GM23338 (cell line): ENCODE measurements at regions not wholly inside any gene's neighbourhood (a gene's known extent, or its start where the extent isn't known, plus 50 kb on each side); places are given as distances from the start of the nearest gene placed in this dataset.

ENCODE experiments used
- ATAC-seq: fragments of 200-7000 bp; cut with Tn5 transposase; 3 replicates; pipeline ENCODE4 v1.9.1; 2020
- DNase-seq: peaks from one replicate; pipeline ENCODE4 v3.0.0-alpha.2; 2015; ENCODE audit warnings: low spot score
- H2AFZ ChIP-seq: fragments of 200-600 bp; sonication (generic); 2 replicates; pipeline ENCODE4 v1.8.0; 2016; ENCODE audit warnings: antibody characterized with exemption, mild to moderate bottlenecking, moderate library complexity
- H3F3A ChIP-seq: fragments of 200-600 bp; sonication (generic); replicated peaks from 2 replicates; pipeline ENCODE4 v1.8.0; 2017; ENCODE audit warnings: antibody characterized with exemption, mixed run types, low read depth
- H3K27ac ChIP-seq: fragments of 200-600 bp; sonication (generic); 2 replicates; pipeline ENCODE4 v1.6.1; 2016; ENCODE audit warnings: low read depth
- H3K27me3 ChIP-seq: fragments of 200-600 bp; sonication (generic); 2 replicates; pipeline ENCODE4 v1.8.0; 2016; ENCODE audit warnings: mild to moderate bottlenecking, mixed run types, moderate library complexity; ENCODE audit not compliant: insufficient read depth
- H3K36me3 ChIP-seq: fragments of 200-600 bp; sonication (generic); 2 replicates; pipeline ENCODE4 v1.8.0; 2016; ENCODE audit warnings: mild to moderate bottlenecking; ENCODE audit not compliant: insufficient read depth
- H3K4me1 ChIP-seq: fragments of 200-600 bp; sonication (generic); 2 replicates; pipeline ENCODE4 v1.8.0; 2016; ENCODE audit warnings: mild to moderate bottlenecking, moderate library complexity; ENCODE audit not compliant: insufficient read depth
- H3K4me2 ChIP-seq: fragments of 200-600 bp; sonication (generic); 2 replicates; pipeline ENCODE4 v1.7.1; 2017; ENCODE audit warnings: mixed run types
- H3K4me3 ChIP-seq: fragments of 200-600 bp; sonication (generic); 2 replicates; pipeline ENCODE4 v1.6.1; 2016; ENCODE audit warnings: mixed run types
- H3K79me2 ChIP-seq: fragments of 200-600 bp; sonication (generic); replicated peaks from 2 replicates; pipeline ENCODE4 v1.8.0; 2017; ENCODE audit warnings: mild to moderate bottlenecking; ENCODE audit not compliant: insufficient read depth
- H3K9me2 ChIP-seq: fragments of 200-600 bp; sonication (generic); 2 replicates; pipeline ENCODE4 v1.8.0; 2017; ENCODE audit not compliant: insufficient read depth
- H4K20me1 ChIP-seq: fragments of 200-600 bp; sonication (generic); replicated peaks from 2 replicates; pipeline ENCODE4 v1.8.0; 2017; ENCODE audit warnings: mild to moderate bottlenecking; ENCODE audit not compliant: insufficient read depth
- H3K27ac Mint-ChIP-seq: 2 replicates; pipeline ENCODE4 v1.8.0; 2020; ENCODE audit warnings: inconsistent platforms, mild to moderate bottlenecking, moderate library complexity, mixed read lengths
- H3K27me3 Mint-ChIP-seq: 3 replicates; pipeline ENCODE4 v1.8.0; 2022; ENCODE audit warnings: low read depth, mild to moderate bottlenecking, moderate library complexity, mixed read lengths, inconsistent platforms; ENCODE audit not compliant: insufficient read depth, poor library complexity
- H3K36me3 Mint-ChIP-seq: 3 replicates; pipeline ENCODE4 v1.8.0; 2021; ENCODE audit warnings: low read depth, mild to moderate bottlenecking, inconsistent platforms, moderate library complexity, mixed read lengths
- H3K4me1 Mint-ChIP-seq: 3 replicates; pipeline ENCODE4 v1.8.0; 2020; ENCODE audit warnings: mild to moderate bottlenecking, inconsistent platforms, mixed read lengths
- H3K4me3 Mint-ChIP-seq: 3 replicates; pipeline ENCODE4 v1.8.0; 2021; ENCODE audit warnings: moderate library complexity, mild to moderate bottlenecking, inconsistent platforms, mixed read lengths
- H3K9me3 Mint-ChIP-seq: 3 replicates; pipeline ENCODE4 v1.8.0; 2020; ENCODE audit warnings: moderate library complexity, mild to moderate bottlenecking, inconsistent platforms, mixed read lengths
- CREB1 ChIP-seq: fragments of 250-450 bp; sonication (Bioruptor Pico); IDR thresholded peaks from 2 replicates; pipeline ENCODE4 v1.5.0; 2020; ENCODE audit warnings: low read depth, mild to moderate bottlenecking, moderate library complexity
- ETS1 ChIP-seq: IDR thresholded peaks from 2 replicates; pipeline ENCODE4 v1.6.1; 2016; ENCODE audit warnings: antibody characterized with exemption
- EZH2 ChIP-seq: fragments of 200-600 bp; sonication (generic); IDR thresholded peaks from one replicate; pipeline ENCODE4 v1.8.0; 2017; ENCODE audit warnings: antibody characterized with exemption, mild to moderate bottlenecking, low read depth; ENCODE audit not compliant: unreplicated experiment
- EZH2phosphoT487 ChIP-seq: fragments of 200-600 bp; sonication (generic); IDR thresholded peaks from one replicate; pipeline ENCODE4 v1.8.1; 2018; ENCODE audit warnings: antibody characterized with exemption; ENCODE audit not compliant: unreplicated experiment
- JUNB ChIP-seq: IDR thresholded peaks from one replicate; pipeline ENCODE4 v1.6.1; 2016; ENCODE audit warnings: antibody characterized with exemption; ENCODE audit not compliant: unreplicated experiment
- NANOG ChIP-seq: IDR thresholded peaks from 2 replicates; pipeline ENCODE4 v1.6.1; 2016; ENCODE audit warnings: antibody characterized with exemption, borderline replicate concordance
- POLR2AphosphoS5 ChIP-seq: IDR thresholded peaks from 2 replicates; pipeline ENCODE4 v1.6.1; 2016; ENCODE audit warnings: antibody characterized with exemption, low read depth
- STAT1 ChIP-seq: IDR thresholded peaks from one replicate; pipeline ENCODE4 v1.6.1; 2016; ENCODE audit warnings: antibody characterized with exemption; ENCODE audit not compliant: unreplicated experiment
- ZNF114 ChIP-seq: fragments of 250-450 bp; sonication (Bioruptor Pico); IDR thresholded peaks from 2 replicates; pipeline ENCODE4 v1.5.0; 2020; ENCODE audit warnings: mild to moderate bottlenecking, moderate library complexity
- ZNF331 ChIP-seq: fragments of 250-450 bp; sonication (Bioruptor Pico); IDR thresholded peaks from 2 replicates; pipeline ENCODE4 v1.5.0; 2020; ENCODE audit warnings: low read depth, mild to moderate bottlenecking, moderate library complexity
- ZNF462 ChIP-seq: fragments of 250-450 bp; sonication (Bioruptor Pico); IDR thresholded peaks from 2 replicates; pipeline ENCODE4 v1.5.0; 2020; ENCODE audit warnings: mild to moderate bottlenecking, moderate library complexity
- TF ChIP-seq, protein P1 (sequence below), 2 experiments: fragments of 200-600 bp in 1 of 2; sonication (generic) in 1 of 2; conservative IDR thresholded peaks; 2 replicates each; pipeline versions ENCODE4 v1.5.1 to v1.6.1; 2016 to 2017; ENCODE audit warnings: antibody characterized with exemption in 2 of 2, low read depth in 2 of 2, mild to moderate bottlenecking in 2 of 2, moderate library complexity in 1 of 2
- TF ChIP-seq, protein P2 (sequence below): IDR thresholded peaks from one replicate; pipeline ENCODE4 v1.6.1; 2018; ENCODE audit warnings: antibody characterized with exemption; ENCODE audit not compliant: unreplicated experiment

- no peaks in the 10 kb centered on the region for H3K27me3 ChIP-seq
- no peak overlapping the region for H3K27ac Mint-ChIP-seq
- peaks cover 7% of the 10 kb centered on the region for H3K27me3 Mint-ChIP-seq
- TF ChIP-seq ZNF114 (CRISPR knock-in tag) (no peak), JUNB (no peak), NANOG (no peak), CREB1 (CRISPR knock-in tag) (no peak), ETS1 (no peak), POLR2AphosphoS5 (no peak), EZH2phosphoT487 (no peak), STAT1 (no peak), EZH2 (no peak), ZNF462 (CRISPR knock-in tag) (no peak), ZNF331 (CRISPR knock-in tag) (no peak)
- TF ChIP-seq, protein P1, sequence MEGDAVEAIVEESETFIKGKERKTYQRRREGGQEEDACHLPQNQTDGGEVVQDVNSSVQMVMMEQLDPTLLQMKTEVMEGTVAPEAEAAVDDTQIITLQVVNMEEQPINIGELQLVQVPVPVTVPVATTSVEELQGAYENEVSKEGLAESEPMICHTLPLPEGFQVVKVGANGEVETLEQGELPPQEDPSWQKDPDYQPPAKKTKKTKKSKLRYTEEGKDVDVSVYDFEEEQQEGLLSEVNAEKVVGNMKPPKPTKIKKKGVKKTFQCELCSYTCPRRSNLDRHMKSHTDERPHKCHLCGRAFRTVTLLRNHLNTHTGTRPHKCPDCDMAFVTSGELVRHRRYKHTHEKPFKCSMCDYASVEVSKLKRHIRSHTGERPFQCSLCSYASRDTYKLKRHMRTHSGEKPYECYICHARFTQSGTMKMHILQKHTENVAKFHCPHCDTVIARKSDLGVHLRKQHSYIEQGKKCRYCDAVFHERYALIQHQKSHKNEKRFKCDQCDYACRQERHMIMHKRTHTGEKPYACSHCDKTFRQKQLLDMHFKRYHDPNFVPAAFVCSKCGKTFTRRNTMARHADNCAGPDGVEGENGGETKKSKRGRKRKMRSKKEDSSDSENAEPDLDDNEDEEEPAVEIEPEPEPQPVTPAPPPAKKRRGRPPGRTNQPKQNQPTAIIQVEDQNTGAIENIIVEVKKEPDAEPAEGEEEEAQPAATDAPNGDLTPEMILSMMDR (conservative IDR thresholded peaks at IDR 0.05; ENCODE audit: low read depth in 2 of 2): no peak
- TF ChIP-seq, protein P2, sequence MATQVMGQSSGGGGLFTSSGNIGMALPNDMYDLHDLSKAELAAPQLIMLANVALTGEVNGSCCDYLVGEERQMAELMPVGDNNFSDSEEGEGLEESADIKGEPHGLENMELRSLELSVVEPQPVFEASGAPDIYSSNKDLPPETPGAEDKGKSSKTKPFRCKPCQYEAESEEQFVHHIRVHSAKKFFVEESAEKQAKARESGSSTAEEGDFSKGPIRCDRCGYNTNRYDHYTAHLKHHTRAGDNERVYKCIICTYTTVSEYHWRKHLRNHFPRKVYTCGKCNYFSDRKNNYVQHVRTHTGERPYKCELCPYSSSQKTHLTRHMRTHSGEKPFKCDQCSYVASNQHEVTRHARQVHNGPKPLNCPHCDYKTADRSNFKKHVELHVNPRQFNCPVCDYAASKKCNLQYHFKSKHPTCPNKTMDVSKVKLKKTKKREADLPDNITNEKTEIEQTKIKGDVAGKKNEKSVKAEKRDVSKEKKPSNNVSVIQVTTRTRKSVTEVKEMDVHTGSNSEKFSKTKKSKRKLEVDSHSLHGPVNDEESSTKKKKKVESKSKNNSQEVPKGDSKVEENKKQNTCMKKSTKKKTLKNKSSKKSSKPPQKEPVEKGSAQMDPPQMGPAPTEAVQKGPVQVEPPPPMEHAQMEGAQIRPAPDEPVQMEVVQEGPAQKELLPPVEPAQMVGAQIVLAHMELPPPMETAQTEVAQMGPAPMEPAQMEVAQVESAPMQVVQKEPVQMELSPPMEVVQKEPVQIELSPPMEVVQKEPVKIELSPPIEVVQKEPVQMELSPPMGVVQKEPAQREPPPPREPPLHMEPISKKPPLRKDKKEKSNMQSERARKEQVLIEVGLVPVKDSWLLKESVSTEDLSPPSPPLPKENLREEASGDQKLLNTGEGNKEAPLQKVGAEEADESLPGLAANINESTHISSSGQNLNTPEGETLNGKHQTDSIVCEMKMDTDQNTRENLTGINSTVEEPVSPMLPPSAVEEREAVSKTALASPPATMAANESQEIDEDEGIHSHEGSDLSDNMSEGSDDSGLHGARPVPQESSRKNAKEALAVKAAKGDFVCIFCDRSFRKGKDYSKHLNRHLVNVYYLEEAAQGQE: no peak
- H2AFZ ChIP-seq: no peak overlapping the region
- DNase-seq (no peak), ATAC-seq (no peak)
- no peaks in the 10 kb centered on the region for H3K4me1 ChIP-seq
- peaks cover 58% of the 10 kb centered on the region for H3K36me3 Mint-ChIP-seq
- no peak overlapping the region for H3K27ac ChIP-seq
- no peaks in the 10 kb centered on the region for H3F3A ChIP-seq
- no peaks in the 10 kb centered on the region for H3K4me1 Mint-ChIP-seq
- H3K4me3 ChIP-seq: no peak overlapping the region
- H3K9me2 ChIP-seq: peaks cover 4% of the 10 kb centered on the region; the same call in 1 of the 2 replicates
- no peak overlapping the region for H3K4me3 Mint-ChIP-seq
- H3K36me3 ChIP-seq: peaks cover 14% of the 10 kb centered on the region
- no peaks in the 10 kb centered on the region for H3K79me2 ChIP-seq
- H3K9me3 Mint-ChIP-seq: peaks cover 73% of the 10 kb centered on the region
- no peak overlapping the region for H3K4me2 ChIP-seq
- no peaks in the 10 kb centered on the region for H4K20me1 ChIP-seq
Measured at GRCh38 chr5:82584631-82585030, 306.5 kb upstream of the RPS23 start.
